ENCODE measurements at regions not wholly inside any gene's neighbourhood (a gene's known extent, or its start where the extent isn't known, plus 50 kb on each side); places are given as distances from the start of the nearest gene placed in this dataset.

- no peak for TF ChIP-seq ZNF544 (tag by site-specific recombination; IDR thresholded peaks at IDR 0.05)
- TF ChIP-seq ZSCAN30 (tag by site-specific recombination; IDR thresholded peaks at IDR 0.05): no peak
- no peak for TF ChIP-seq KLF16 (tag by site-specific recombination; IDR thresholded peaks at IDR 0.05)
- TF ChIP-seq ZFP3 (tag by site-specific recombination; IDR thresholded peaks at IDR 0.05; ENCODE audit: low read depth): no peak
- no peak for TF ChIP-seq ZNF280D (tag by site-specific recombination; IDR thresholded peaks at IDR 0.05)
Observed at GRCh38 chr13:44093607-44094564, 214.2 kb downstream of the LACC1 start (continued).

GRCh38 chr13:44096901-44097300, 217.2 kb downstream of the LACC1 start:
- no peak for TF ChIP-seq AEBP2 (tag by site-specific recombination; IDR thresholded peaks at IDR 0.05; ENCODE audit: borderline replicate concordance)
- no peak for TF ChIP-seq ZSCAN16 (tag by site-specific recombination; IDR thresholded peaks at IDR 0.05)
- TF ChIP-seq ZNF366 (tag by site-specific recombination; conservative IDR thresholded peaks at IDR 0.05): no peak
- no peak for TF ChIP-seq SETDB1 (IDR thresholded peaks at IDR 0.05; ENCODE audit: insufficient read length, low read length)
- no peak for TF ChIP-seq ZNF621 (tag by site-specific recombination; IDR thresholded peaks at IDR 0.05)
- no peak for TF ChIP-seq ZNF610 (tag by site-specific recombination; IDR thresholded peaks at IDR 0.05; ENCODE audit: borderline replicate concordance)
- no peak for TF ChIP-seq ATF2 (tag by site-specific recombination; IDR thresholded peaks at IDR 0.05; ENCODE audit: low read depth)
- TF ChIP-seq ZNF350 (tag by site-specific recombination; IDR thresholded peaks at IDR 0.05): no peak
- TF ChIP-seq ZNF677 (tag by site-specific recombination; IDR thresholded peaks at IDR 0.05): no peak
- no peak for TF ChIP-seq ZNF221 (tag by site-specific recombination; IDR thresholded peaks at IDR 0.05; ENCODE audit: borderline replicate concordance)
- CTCF ChIA-PET: no interaction called here

GRCh38 chr13:44098559-44098958, 218.9 kb downstream of the LACC1 start:
- Histone ChIP-seq H3K36me3 (ENCODE audit: control insufficient read depth in 2 of 2, insufficient read depth in 1 of 2, low read length in 2 of 2) (no peaks in the 10 kb centered on the region), H3K4me3 (ENCODE audit: low read depth, low read length) (no peak overlapping the region), H3K27ac (ENCODE audit: extremely low read depth, low read depth, low read length) (no peak overlapping the region), H3K9me3 (ENCODE audit: control insufficient read depth, insufficient read depth, low read depth, low read length) (no peaks in the 10 kb centered on the region), H3K4me1 (ENCODE audit: control insufficient read depth, insufficient read depth, low read length) (no peaks in the 10 kb centered on the region)
- ChIA-PET CTCF (interaction anchor here (1.2 kb wide), 1 partner anchor 193 kb away, joined by 6 read pairs; no protein-coding TSS in a partner anchor), POLR2A (no interaction called here)
- TF ChIP-seq ZNF366 (tag by site-specific recombination; conservative IDR thresholded peaks at IDR 0.05) (no peak), ZBTB26 (tag by site-specific recombination; optimal IDR thresholded peaks at IDR 0.05) (no peak), KLF8 (tag by site-specific recombination; IDR thresholded peaks at IDR 0.05) (no peak), KLF9 (tag by site-specific recombination; IDR thresholded peaks at IDR 0.05; ENCODE audit: low read depth) (no peak), ZNF426 (tag by site-specific recombination; IDR thresholded peaks at IDR 0.05) (no peak)

More at GRCh38 chr13:44096901-44097300, 217.2 kb downstream of the LACC1 start:
- no peaks in the 10 kb centered on the region for H3K36me3 ChIP-seq (ENCODE audit: control insufficient read depth in 2 of 2, insufficient read depth in 1 of 2, low read length in 2 of 2)
- no peak overlapping the region for H3K27ac ChIP-seq (ENCODE audit: extremely low read depth, low read depth, low read length)
- no peaks in the 10 kb centered on the region for H3K9me3 ChIP-seq (ENCODE audit: control insufficient read depth, insufficient read depth, low read depth, low read length)
- POLR2A ChIA-PET: no interaction called here
- no peak overlapping the region for H3K4me3 ChIP-seq (ENCODE audit: low read depth, low read length)
- no peaks in the 10 kb centered on the region for H3K4me1 ChIP-seq (ENCODE audit: control insufficient read depth, insufficient read depth, low read length)
